ENCODE measurements at regions not wholly inside any gene's neighbourhood (a gene's known extent, or its start where the extent isn't known, plus 50 kb on each side); places are given as distances from the start of the nearest gene placed in this dataset.

GRCh38 chr5:174831031-174831660 is 106.8 kb downstream of the MSX2 start (continued):
- TF ChIP-seq TEAD4 (IDR thresholded peaks at IDR 0.05; ENCODE audit: borderline replicate concordance, insufficient read depth) = no peak

DNA sequence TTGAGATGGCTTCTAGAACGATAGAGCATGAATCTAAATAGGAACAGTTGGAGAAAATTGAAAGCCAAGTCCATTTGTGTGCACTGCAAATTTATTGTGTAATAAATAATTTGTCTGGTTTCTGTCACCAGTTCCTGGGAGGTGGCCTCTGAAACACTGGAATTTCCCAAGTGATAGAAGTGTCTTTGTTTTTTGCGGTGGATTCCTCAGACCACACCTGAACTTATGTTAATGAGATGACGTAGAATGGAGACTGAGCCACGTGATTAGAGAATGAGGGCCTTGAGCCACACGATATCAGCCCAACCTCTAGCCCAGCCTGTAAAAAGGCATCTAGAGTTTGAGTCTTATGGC is 105.1 kb downstream of the MSX2 start:
- no peaks in the 10 kb centered on the region for H3K9me2 ChIP-seq
- no peak for TF ChIP-seq GABPA (IDR thresholded peaks at IDR 0.05; ENCODE audit: low read depth)
- no peak for TF ChIP-seq ELF1 (IDR thresholded peaks at IDR 0.05)
- no peak for TF ChIP-seq CHD2 (IDR thresholded peaks at IDR 0.05; ENCODE audit: low read length, partially characterized antibody)
- TF ChIP-seq RXRA (IDR thresholded peaks at IDR 0.05; ENCODE audit: borderline replicate concordance, low read depth) = no peak
- TF ChIP-seq JUND (IDR thresholded peaks at IDR 0.05) = no peak
- TF ChIP-seq EZH2phosphoT487 (IDR thresholded peaks at IDR 0.05; ENCODE audit: borderline replicate concordance, low read depth) = no peak
- TF ChIP-seq IRF3 (IDR thresholded peaks at IDR 0.05; ENCODE audit: low read depth, low read length) = no peak
- no peak for TF ChIP-seq RAD21 (IDR thresholded peaks at IDR 0.05; ENCODE audit: low read length)
- TF ChIP-seq NFIC (IDR thresholded peaks at IDR 0.05; ENCODE audit: borderline replicate concordance) = no peak
- TF ChIP-seq TEAD4 (IDR thresholded peaks at IDR 0.05; ENCODE audit: borderline replicate concordance, insufficient read depth) = no peak
- TF ChIP-seq, protein P1, sequence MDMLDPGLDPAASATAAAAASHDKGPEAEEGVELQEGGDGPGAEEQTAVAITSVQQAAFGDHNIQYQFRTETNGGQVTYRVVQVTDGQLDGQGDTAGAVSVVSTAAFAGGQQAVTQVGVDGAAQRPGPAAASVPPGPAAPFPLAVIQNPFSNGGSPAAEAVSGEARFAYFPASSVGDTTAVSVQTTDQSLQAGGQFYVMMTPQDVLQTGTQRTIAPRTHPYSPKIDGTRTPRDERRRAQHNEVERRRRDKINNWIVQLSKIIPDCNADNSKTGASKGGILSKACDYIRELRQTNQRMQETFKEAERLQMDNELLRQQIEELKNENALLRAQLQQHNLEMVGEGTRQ (IDR thresholded peaks at IDR 0.05; ENCODE audit: borderline replicate concordance, low read depth, low read length) = no peak
- TF ChIP-seq POLR2AphosphoS5 (IDR thresholded peaks at IDR 0.05; ENCODE audit: low read depth, low read length) = no peak
- H3K4me2 ChIP-seq = no peak overlapping the region
- no peak overlapping the region for H2AFZ ChIP-seq (ENCODE audit: low read depth)
- no peak overlapping the region for H3K27ac ChIP-seq (ENCODE audit: low read depth in 2 of 2, low read length in 1 of 2)
- no peaks in the 10 kb centered on the region for H4K20me1 ChIP-seq (ENCODE audit: insufficient read depth)
- POLR2A ChIA-PET = no interaction called here
- no peaks in the 10 kb centered on the region for H3F3A ChIP-seq (replicated peaks; ENCODE audit: insufficient read depth)
- no peaks in the 10 kb centered on the region for H3K4me1 ChIP-seq (ENCODE audit: control insufficient read depth in 1 of 2, insufficient read depth in 2 of 2, low read depth in 1 of 2, low read length in 1 of 2)
- DNase-seq = no peak
- no peaks in the 10 kb centered on the region for H3K9me3 ChIP-seq
- H3K4me3 ChIP-seq (ENCODE audit: low read depth in 2 of 2, low read length in 1 of 2) = no peak overlapping the region
- H3K27me3 ChIP-seq (ENCODE audit: insufficient read depth) = no peaks in the 10 kb centered on the region
- no peaks in the 10 kb centered on the region for H3K79me2 ChIP-seq (ENCODE audit: insufficient read depth)
- no peak overlapping the region for H3K9ac ChIP-seq
- 17% methylated on average over 5 of the region's 5 CpGs for WGBS (ENCODE audit: low lambda C conversion rate)
- H3K36me3 ChIP-seq (replicated peaks in 1 of 2; ENCODE audit: control insufficient read depth in 1 of 2, insufficient read depth in 2 of 2, low read length in 1 of 2) = no peaks in the 10 kb centered on the region
- CTCF ChIA-PET = no interaction called here

DNA sequence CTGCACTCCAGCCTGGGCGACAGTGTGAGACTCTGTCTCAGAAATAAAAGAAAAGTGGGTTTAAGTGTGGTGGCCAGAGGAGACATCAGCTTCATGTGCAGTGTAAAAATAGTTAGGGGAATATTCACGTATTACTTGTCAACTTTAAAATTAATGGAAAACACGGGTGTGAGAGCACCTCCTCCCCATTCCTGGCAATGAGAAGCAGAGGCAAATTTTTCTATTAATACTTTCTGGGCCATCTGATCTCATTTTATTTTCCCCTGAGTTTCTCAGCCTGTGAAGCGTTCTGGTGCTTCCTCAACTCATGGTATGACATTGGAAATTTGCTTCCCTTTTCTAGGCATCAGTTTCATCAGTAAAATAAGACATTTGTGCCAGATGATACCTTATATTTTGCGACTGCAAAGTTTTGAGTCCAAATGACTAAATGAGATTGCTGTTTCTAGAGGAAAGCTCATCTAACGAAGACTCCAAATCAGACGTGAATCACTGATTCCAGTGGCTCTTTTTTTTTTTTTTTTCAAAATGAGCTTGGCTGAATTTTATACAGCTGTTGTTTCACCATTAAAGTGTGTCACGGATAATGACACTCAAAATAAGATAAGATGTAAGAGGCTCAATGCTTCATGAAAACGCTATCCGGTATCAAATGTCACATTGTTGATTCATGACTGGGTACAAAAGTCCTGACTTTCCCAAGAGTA is 104.6 kb downstream of the MSX2 start:
- WGBS (ENCODE audit: low lambda C conversion rate) = 21% methylated on average over 10 of the region's 10 CpGs
- ChIA-PET CTCF (no interaction called here), POLR2A (no interaction called here)
- Histone ChIP-seq H3K9me2 (no peaks in the 10 kb centered on the region), H3K27me3 (ENCODE audit: insufficient read depth) (no peaks in the 10 kb centered on the region), H3K36me3 (replicated peaks in 1 of 2; ENCODE audit: control insufficient read depth in 1 of 2, insufficient read depth in 2 of 2, low read length in 1 of 2) (no peaks in the 10 kb centered on the region), H3K4me3 (ENCODE audit: low read depth in 2 of 2, low read length in 1 of 2) (no peak overlapping the region), H3K27ac (ENCODE audit: low read depth in 2 of 2, low read length in 1 of 2) (no peak overlapping the region), H3K79me2 (ENCODE audit: insufficient read depth) (no peaks in the 10 kb centered on the region), H3K9ac (no peak overlapping the region), H2AFZ (ENCODE audit: low read depth) (no peak overlapping the region), H3F3A (replicated peaks; ENCODE audit: insufficient read depth) (no peaks in the 10 kb centered on the region), H4K20me1 (ENCODE audit: insufficient read depth) (no peaks in the 10 kb centered on the region), H3K9me3 (no peaks in the 10 kb centered on the region), H3K4me1 (ENCODE audit: control insufficient read depth in 1 of 2, insufficient read depth in 2 of 2, low read depth in 1 of 2, low read length in 1 of 2) (no peaks in the 10 kb centered on the region), H3K4me2 (no peak overlapping the region)
- TF ChIP-seq RXRA (IDR thresholded peaks at IDR 0.05; ENCODE audit: borderline replicate concordance, low read depth) (no peak), FOSL2 (IDR thresholded peaks at IDR 0.05; ENCODE audit: borderline replicate concordance, low read depth) (no peak), POLR2AphosphoS5 (IDR thresholded peaks at IDR 0.05; ENCODE audit: low read depth, low read length) (no peak), CHD2 (IDR thresholded peaks at IDR 0.05; ENCODE audit: low read length, partially characterized antibody) (no peak), TAF1 (IDR thresholded peaks at IDR 0.05; ENCODE audit: borderline replicate concordance, low read depth, low read length) (no peak)
- DNase-seq = no peak

All from SK-N-SH (cell line).